ENCODE measurements at regions not wholly inside any gene's neighbourhood (a gene's known extent, or its start where the extent isn't known, plus 50 kb on each side); places are given as distances from the start of the nearest gene placed in this dataset.

DNA sequence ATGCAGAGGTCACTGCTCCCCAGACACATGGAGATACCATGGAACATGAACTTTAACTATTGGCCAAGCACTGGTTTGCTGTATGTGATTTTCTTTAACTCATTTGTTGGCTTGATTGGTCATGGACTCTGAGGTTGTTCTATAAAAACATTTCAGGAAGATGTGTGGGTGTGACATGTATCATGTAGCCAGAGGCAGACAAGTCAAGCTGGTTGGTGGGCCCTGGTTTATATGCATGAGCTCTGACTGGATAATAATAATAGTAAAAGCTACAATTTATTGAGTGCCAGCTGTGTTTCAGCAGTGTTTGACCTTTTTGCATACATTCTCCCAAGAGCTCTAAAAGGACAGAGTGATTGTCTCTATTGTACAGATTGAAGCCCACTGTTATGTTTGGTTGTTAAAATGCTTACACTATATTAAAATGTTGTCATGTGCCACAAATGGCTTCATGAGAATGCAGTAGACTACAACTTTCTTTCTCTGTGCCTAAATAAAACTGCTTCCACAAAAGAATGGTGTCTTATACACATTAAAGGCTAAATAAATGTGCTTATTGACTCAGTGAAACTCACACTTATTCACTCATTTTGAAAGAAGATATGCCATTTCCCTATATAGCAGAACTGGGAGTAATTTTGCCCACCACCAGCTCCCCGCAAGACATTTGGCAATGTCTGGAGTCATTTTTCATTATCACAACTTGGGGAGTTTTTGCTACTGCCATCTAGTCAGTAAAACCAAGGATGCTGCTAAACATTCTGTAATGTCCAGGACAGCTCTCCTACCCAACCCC is 243.6 kb upstream of the NFE2L3 start:
- no peaks in the 10 kb centered on the region for H3K36me3 ChIP-seq (ENCODE audit: control insufficient read depth, insufficient read depth, low read length)
- no peak for DNase-seq (ENCODE audit: extremely low read depth, insufficient read length)
- H3K4me3 ChIP-seq (replicated peaks; ENCODE audit: low read depth, low read length) = no peak overlapping the region
- H3K27me3 ChIP-seq (replicated peaks; ENCODE audit: control insufficient read depth, insufficient read depth, low read length) = no peaks in the 10 kb centered on the region
- TF ChIP-seq, protein P1, sequence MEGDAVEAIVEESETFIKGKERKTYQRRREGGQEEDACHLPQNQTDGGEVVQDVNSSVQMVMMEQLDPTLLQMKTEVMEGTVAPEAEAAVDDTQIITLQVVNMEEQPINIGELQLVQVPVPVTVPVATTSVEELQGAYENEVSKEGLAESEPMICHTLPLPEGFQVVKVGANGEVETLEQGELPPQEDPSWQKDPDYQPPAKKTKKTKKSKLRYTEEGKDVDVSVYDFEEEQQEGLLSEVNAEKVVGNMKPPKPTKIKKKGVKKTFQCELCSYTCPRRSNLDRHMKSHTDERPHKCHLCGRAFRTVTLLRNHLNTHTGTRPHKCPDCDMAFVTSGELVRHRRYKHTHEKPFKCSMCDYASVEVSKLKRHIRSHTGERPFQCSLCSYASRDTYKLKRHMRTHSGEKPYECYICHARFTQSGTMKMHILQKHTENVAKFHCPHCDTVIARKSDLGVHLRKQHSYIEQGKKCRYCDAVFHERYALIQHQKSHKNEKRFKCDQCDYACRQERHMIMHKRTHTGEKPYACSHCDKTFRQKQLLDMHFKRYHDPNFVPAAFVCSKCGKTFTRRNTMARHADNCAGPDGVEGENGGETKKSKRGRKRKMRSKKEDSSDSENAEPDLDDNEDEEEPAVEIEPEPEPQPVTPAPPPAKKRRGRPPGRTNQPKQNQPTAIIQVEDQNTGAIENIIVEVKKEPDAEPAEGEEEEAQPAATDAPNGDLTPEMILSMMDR (IDR thresholded peaks at IDR 0.05; ENCODE audit: insufficient read depth, low read length, poor library complexity, severe bottlenecking) = no peak

DNA sequence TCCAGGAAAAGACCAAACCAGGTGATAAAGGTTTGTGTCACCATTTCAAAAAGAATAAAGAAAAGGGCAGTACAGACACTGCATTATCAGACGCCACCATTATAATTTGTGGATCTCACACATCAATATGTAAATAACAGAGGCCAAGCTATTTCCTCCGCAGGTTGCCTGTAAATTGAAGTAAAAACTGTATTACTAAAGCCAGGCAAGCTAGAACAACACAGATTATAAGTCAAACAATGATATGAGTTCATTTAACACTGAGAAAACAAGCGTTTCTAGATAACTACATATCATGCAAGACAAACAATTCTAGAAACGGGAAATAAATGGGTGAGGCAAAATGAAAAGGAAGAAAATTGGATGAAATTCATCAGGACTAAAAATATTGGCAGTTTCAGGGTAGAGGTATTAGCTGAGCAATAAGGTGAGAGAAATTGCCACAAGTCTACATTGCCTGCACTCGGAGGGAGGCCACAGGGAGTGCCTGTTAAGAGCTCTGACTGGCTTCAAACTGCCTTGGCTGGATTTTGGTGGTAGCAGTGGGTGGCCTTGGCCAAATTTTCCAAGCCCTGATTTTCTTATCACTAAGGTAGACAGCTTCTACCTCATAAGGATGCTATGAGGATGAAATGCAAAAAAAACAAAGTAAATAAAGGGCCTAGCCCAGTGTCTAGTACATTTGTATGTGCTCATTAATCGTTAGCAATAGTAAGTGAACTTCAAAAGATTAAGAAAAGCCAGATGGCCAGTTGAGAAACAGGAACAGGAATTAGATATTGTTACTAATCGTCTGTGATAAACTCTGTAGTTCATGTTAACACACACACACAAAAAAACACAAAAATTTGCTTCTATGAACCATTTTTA is 240.0 kb upstream of the NFE2L3 start:
- TF ChIP-seq, protein P1 (IDR thresholded peaks at IDR 0.05; ENCODE audit: insufficient read depth, low read length, poor library complexity, severe bottlenecking) = no peak
- Histone ChIP-seq H3K36me3 (ENCODE audit: control insufficient read depth, insufficient read depth, low read length) (no peaks in the 10 kb centered on the region), H3K4me3 (replicated peaks; ENCODE audit: low read depth, low read length) (no peak overlapping the region), H3K27me3 (replicated peaks; ENCODE audit: control insufficient read depth, insufficient read depth, low read length) (no peaks in the 10 kb centered on the region)
- DNase-seq (ENCODE audit: extremely low read depth, insufficient read length) = no peak

DNA sequence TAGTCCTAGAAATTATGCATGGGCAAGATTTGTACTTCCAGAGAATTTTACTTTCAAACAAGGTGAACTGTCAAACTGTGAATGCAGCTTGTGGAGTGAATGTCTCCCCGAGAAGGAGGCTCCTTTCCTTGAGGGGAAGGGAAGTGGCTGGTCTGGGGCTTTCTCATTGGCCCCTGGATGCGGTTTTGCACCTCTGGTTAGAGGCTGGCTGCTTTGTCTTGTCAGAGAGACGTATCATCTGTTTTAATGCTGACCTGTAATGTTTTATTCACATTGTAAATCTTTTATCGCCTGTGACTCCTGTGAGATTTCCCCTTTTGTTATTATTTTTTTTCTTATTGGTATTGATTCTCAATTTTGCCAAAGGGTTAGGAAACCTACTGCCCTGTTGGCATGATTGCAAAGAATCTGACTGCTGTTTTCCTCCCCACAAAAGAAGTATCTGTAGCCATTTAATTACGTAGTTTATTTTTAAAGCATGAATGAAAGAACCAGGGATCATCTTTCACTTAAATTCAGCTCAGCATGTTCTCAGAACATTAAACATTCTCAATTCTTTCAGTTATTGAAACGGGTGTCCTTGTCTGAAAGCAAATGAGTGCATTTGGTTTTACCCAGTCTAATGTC is 238.3 kb upstream of the NFE2L3 start:
- no peaks in the 10 kb centered on the region for H3K27me3 ChIP-seq (replicated peaks; ENCODE audit: control insufficient read depth, insufficient read depth, low read length)
- no peak overlapping the region for H3K4me3 ChIP-seq (replicated peaks; ENCODE audit: low read depth, low read length)
- DNase-seq (ENCODE audit: extremely low read depth, insufficient read length) = no peak
- TF ChIP-seq, protein P1 (IDR thresholded peaks at IDR 0.05; ENCODE audit: insufficient read depth, low read length, poor library complexity, severe bottlenecking) = no peak
- H3K36me3 ChIP-seq (ENCODE audit: control insufficient read depth, insufficient read depth, low read length) = no peaks in the 10 kb centered on the region

DNA sequence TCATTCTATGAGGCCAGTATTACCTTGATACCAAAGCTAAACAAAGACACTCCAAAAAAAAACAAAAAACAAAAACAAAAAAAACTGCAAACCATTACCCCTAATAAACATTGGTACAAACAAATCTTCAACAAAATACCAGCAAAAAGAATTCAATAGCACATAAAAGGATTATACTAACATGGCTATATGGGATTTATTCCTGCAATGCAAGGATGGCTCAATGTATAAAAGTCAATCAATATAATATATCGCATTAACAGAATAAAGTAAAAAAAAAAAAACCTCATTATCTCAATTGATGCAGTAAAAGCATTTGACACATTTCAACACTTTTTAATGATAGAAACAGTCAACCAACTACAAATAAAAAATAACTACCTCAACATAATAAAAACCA is 233.3 kb upstream of the NFE2L3 start:
- DNase-seq (ENCODE audit: extremely low read depth, insufficient read length) = no peak
- TF ChIP-seq, protein P1 (IDR thresholded peaks at IDR 0.05; ENCODE audit: insufficient read depth, low read length, poor library complexity, severe bottlenecking) = no peak
- no peaks in the 10 kb centered on the region for H3K36me3 ChIP-seq (ENCODE audit: control insufficient read depth, insufficient read depth, low read length)

DNA sequence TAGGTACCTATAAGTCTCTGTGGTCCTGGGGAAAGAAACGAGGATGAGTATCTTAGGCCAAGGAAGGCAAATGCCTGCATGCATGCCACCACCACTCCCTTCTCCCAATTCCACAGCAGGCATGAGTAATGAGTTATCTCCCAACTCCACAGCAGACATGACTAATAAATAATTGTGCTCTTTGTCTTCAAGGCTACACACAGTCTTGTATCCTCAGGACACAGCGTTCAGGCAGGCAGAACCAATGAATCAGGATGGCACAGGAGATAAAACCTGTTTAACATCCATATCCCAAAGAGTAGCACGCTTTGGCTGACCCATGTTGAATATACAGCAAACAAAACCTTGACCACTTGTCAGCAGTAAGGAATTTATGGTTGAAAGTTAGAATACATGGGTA is 229.7 kb upstream of the NFE2L3 start:
- Histone ChIP-seq H3K27me3 (replicated peaks; ENCODE audit: control insufficient read depth, insufficient read depth, low read length) (no peaks in the 10 kb centered on the region), H3K36me3 (ENCODE audit: control insufficient read depth, insufficient read depth, low read length) (no peaks in the 10 kb centered on the region), H3K4me3 (replicated peaks; ENCODE audit: low read depth, low read length) (no peak overlapping the region)
- DNase-seq (ENCODE audit: extremely low read depth, insufficient read length) = no peak
- TF ChIP-seq, protein P1 (IDR thresholded peaks at IDR 0.05; ENCODE audit: insufficient read depth, low read length, poor library complexity, severe bottlenecking) = no peak

More for the DNA sequence above, 233.3 kb upstream of the NFE2L3 start:
- Histone ChIP-seq H3K4me3 (replicated peaks; ENCODE audit: low read depth, low read length) (no peak overlapping the region), H3K27me3 (replicated peaks; ENCODE audit: control insufficient read depth, insufficient read depth, low read length) (no peaks in the 10 kb centered on the region)

Data from GM06990 (cell line).